ENCODE measurements at regions not wholly inside any gene's neighbourhood (a gene's known extent, or its start where the extent isn't known, plus 50 kb on each side); places are given as distances from the start of the nearest gene placed in this dataset.

DNA sequence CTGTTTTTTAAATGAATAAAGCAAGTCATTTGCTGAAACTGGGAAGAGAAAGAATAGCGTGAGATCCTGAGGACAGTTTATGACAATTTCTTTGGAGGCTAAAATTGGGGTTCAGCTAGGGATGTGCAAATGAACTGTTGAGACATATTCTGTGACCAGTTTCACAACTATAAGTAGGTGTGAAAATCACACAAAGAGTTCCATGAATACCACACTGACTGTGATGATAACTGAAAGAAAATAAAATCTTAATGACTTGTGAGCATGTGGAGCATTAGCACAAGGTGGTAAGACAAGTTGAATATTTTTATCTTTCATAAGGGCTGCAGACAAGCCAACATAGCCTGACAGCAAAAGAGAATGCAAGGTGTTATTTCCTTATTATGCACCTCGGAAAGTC lies 61.1 kb upstream of the PDGFD start:
- Histone ChIP-seq H3K4me1 (no peaks in the 10 kb centered on the region), H3K9me3 (no peaks in the 10 kb centered on the region), H3K36me3 (no peaks in the 10 kb centered on the region), H3K27me3 (no peaks in the 10 kb centered on the region), H3K4me3 (no peak overlapping the region), H3K27ac (no peak overlapping the region)
- no peak for DNase-seq
- 60 to 83% methylated on average over 2 of the region's 2 CpGs for WGBS, 2 donors
- TF ChIP-seq POLR2A (IDR thresholded peaks at IDR 0.05) (no peak), EP300 (IDR thresholded peaks at IDR 0.05) (no peak), POLR2AphosphoS5 (IDR thresholded peaks at IDR 0.05) (no peak)
- TF ChIP-seq, protein P1, sequence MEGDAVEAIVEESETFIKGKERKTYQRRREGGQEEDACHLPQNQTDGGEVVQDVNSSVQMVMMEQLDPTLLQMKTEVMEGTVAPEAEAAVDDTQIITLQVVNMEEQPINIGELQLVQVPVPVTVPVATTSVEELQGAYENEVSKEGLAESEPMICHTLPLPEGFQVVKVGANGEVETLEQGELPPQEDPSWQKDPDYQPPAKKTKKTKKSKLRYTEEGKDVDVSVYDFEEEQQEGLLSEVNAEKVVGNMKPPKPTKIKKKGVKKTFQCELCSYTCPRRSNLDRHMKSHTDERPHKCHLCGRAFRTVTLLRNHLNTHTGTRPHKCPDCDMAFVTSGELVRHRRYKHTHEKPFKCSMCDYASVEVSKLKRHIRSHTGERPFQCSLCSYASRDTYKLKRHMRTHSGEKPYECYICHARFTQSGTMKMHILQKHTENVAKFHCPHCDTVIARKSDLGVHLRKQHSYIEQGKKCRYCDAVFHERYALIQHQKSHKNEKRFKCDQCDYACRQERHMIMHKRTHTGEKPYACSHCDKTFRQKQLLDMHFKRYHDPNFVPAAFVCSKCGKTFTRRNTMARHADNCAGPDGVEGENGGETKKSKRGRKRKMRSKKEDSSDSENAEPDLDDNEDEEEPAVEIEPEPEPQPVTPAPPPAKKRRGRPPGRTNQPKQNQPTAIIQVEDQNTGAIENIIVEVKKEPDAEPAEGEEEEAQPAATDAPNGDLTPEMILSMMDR (IDR thresholded peaks at IDR 0.05): no peak
- intact Hi-C loops (cut with DNase I): no loop called here

DNA sequence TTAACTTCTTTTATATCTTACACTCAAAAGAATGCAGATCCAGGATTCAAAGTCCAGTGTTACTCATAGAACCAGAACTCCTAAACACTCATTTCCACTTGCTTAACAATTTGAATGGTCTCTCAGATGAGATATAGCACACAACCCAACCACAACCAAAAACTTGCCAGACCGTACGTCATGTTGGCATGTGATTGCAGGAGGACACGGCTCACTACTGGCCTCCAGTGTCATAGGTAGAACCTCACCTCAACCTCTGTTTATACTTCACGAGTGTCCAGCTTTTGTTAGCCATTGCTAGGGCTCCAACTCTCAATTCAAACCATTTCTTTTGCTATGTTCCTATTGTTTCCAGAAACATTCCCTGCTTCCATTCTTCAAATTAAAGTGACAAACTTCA lies 58.5 kb upstream of the PDGFD start:
- no peak for DNase-seq
- Histone ChIP-seq H3K36me3 (no peaks in the 10 kb centered on the region), H3K9me3 (no peaks in the 10 kb centered on the region), H3K4me1 (no peaks in the 10 kb centered on the region), H3K27ac (no peak overlapping the region), H3K27me3 (no peaks in the 10 kb centered on the region), H3K4me3 (no peak overlapping the region)
- intact Hi-C loops (cut with DNase I): no loop called here
- 45 to 76% methylated on average over 4 of the region's 4 CpGs for WGBS, 2 donors
- TF ChIP-seq POLR2A (IDR thresholded peaks at IDR 0.05) (no peak), POLR2AphosphoS5 (IDR thresholded peaks at IDR 0.05) (no peak), EP300 (IDR thresholded peaks at IDR 0.05) (no peak)
- TF ChIP-seq, protein P1 (IDR thresholded peaks at IDR 0.05): no peak

DNA sequence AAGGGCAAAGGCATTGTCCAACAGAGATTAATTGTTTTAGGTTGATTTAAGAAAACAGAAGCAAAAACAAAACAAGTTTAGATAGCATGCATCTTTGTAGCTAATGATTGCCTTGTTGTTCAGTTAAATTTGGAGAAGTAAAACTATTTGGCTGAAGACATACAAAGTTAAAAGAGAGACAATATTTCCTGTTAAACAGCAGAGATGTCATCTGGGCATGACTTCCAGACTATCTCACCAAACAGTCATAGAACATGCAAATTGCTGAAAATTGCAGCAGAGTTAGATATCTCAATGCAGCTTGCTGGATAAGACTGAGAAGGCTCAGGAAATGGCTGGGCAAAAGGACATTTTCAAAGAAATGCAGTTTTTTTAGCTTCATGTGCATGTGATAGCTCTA lies 57.5 kb upstream of the PDGFD start:
- no peak overlapping the region for H3K4me3 ChIP-seq
- no peaks in the 10 kb centered on the region for H3K27me3 ChIP-seq
- DNase-seq: no peak
- no peaks in the 10 kb centered on the region for H3K36me3 ChIP-seq
- H3K27ac ChIP-seq: no peak overlapping the region
- H3K9me3 ChIP-seq: peaks cover 0 to under 1% (median 0%) of the 10 kb centered on the region in 4 donors
- H3K4me1 ChIP-seq: no peaks in the 10 kb centered on the region
- TF ChIP-seq EP300 (IDR thresholded peaks at IDR 0.05) (no peak), POLR2A (IDR thresholded peaks at IDR 0.05) (no peak), POLR2AphosphoS5 (IDR thresholded peaks at IDR 0.05) (no peak)
- TF ChIP-seq, protein P1 (IDR thresholded peaks at IDR 0.05): no peak
- intact Hi-C loops (cut with DNase I): no loop called here

DNA sequence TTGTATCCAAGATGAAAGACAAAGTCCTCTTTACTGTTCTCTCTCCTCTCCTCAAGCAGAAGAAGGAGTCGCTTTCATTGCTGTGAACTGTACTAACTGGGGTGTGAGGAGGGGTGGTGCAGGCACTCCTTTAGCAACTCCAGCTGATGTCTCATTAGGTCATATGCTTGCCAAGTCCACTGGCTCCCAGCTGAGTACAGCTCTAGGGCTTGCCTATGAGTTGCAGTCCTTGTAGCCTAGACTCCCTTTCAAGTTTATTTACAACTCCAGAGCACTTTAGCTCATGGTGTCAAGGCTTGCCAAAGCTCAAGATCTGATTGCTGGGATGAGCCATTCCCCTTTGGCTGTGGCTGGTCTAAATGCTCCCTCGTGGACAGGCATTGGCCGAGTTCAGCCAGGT lies 55.1 kb upstream of the PDGFD start:
- no peaks in the 10 kb centered on the region for H3K27me3 ChIP-seq
- H3K4me3 ChIP-seq: no peak overlapping the region
- H3K27ac ChIP-seq: no peak overlapping the region
- no peak for TF ChIP-seq EP300 (IDR thresholded peaks at IDR 0.05)
- TF ChIP-seq POLR2AphosphoS5 (IDR thresholded peaks at IDR 0.05): no peak
- TF ChIP-seq, protein P1 (IDR thresholded peaks at IDR 0.05): no peak
- TF ChIP-seq POLR2A (IDR thresholded peaks at IDR 0.05): no peak
- H3K36me3 ChIP-seq: no peaks in the 10 kb centered on the region
- DNase-seq: no peak
- WGBS, 2 donors: 76 to 85% methylated on average over 3 of the region's 3 CpGs
- peaks cover 0 to 4% (median 0%) of the 10 kb centered on the region in 4 donors for H3K9me3 ChIP-seq
- intact Hi-C loops (cut with DNase I): no loop called here
- H3K4me1 ChIP-seq: no peaks in the 10 kb centered on the region

DNA sequence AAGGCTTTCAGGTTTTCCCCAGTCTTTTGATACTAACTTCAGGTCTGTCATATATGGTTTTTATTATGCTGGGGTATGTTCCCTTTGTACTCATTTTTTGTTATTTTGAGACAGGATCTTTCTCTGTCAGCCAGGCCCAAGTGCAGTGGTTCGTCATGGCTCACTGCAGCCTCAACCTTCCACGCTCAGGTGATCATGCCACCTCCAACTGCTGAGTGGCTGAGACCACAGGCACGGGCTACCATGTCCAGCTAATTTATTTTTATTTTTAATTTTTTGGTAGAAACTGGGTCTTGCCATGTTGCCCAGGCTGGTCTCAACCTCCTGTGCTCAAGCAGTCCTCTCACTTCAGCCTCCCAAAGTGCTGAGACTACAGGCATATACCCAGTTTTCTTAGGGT lies 50.6 kb upstream of the PDGFD start:
- WGBS, 2 donors: 83 to 86% methylated on average over 3 of the region's 3 CpGs
- intact Hi-C loops (cut with DNase I): no loop called here
- H3K4me1 ChIP-seq: no peaks in the 10 kb centered on the region

More for the DNA sequence above, 50.6 kb upstream of the PDGFD start:
- Histone ChIP-seq H3K27ac (no peak overlapping the region), H3K4me3 (no peak overlapping the region), H3K27me3 (no peaks in the 10 kb centered on the region), H3K9me3 (peaks cover 0 to 5% (median 0%) of the 10 kb centered on the region in 4 donors), H3K36me3 (no peaks in the 10 kb centered on the region)
- DNase-seq: no peak
- TF ChIP-seq, protein P1 (IDR thresholded peaks at IDR 0.05): no peak
- TF ChIP-seq EP300 (IDR thresholded peaks at IDR 0.05) (no peak), POLR2A (IDR thresholded peaks at IDR 0.05) (no peak), POLR2AphosphoS5 (IDR thresholded peaks at IDR 0.05) (no peak)
